ENCODE measurements at regions not wholly inside any gene's neighbourhood (a gene's known extent, or its start where the extent isn't known, plus 50 kb on each side); places are given as distances from the start of the nearest gene placed in this dataset.

- Histone ChIP-seq H3K79me2 (ENCODE audit: insufficient read depth, low read length) (no peaks in the 10 kb centered on the region), H3K9me3 (ENCODE audit: low read length) (no peaks in the 10 kb centered on the region), H2AFZ (ENCODE audit: low read length) (no peak overlapping the region), H3K36me3 (replicated peaks in 1 of 2; ENCODE audit: control insufficient read depth in 1 of 2, insufficient read depth in 2 of 2, low read length in 2 of 2) (no peaks in the 10 kb centered on the region), H3K27me3 (ENCODE audit: control insufficient read depth in 1 of 2, insufficient read depth in 2 of 2, low read length in 2 of 2) (peaks cover 0 to 13% of the 10 kb centered on the region in 2 experiments; a peak in 2 of 5 replicates), H4K20me1 (ENCODE audit: insufficient read depth, low read length) (no peaks in the 10 kb centered on the region), H3K4me3 (replicated peaks in 1 of 3; ENCODE audit: insufficient read depth in 1 of 3, low read depth in 2 of 3, low read length in 3 of 3) (no peak overlapping the region), H3K27ac (ENCODE audit: extremely low read length, insufficient read depth, low read length) (no peak overlapping the region), H3K4me2 (ENCODE audit: low read depth, low read length) (no peak overlapping the region), H3K9ac (ENCODE audit: insufficient read depth, low read depth, low read length) (no peak overlapping the region), H3K4me1 (ENCODE audit: insufficient read depth, low read length) (no peaks in the 10 kb centered on the region)
- intact Hi-C loops (cut with micrococcal nuclease; ENCODE audit: unreplicated experiment): loop anchor here (2.0 kb wide), 1 partner anchor 78 kb away; no protein-coding TSS in a partner anchor
- ChIA-PET CTCF (ENCODE audit: low intra/inter-chr PET ratio, low total read pairs) (interaction anchor here (1.0 to 1.1 kb wide), 2 partner anchors 320 to 470 kb away, joined by 3 read pairs; no protein-coding TSS in a partner anchor), POLR2A (no interaction called here)
- TF ChIP-seq ZBTB3 (CRISPR knock-in tag; IDR thresholded peaks at IDR 0.05; ENCODE audit: borderline replicate concordance, low read depth) (no peak), KAT7 (CRISPR knock-in tag; IDR thresholded peaks at IDR 0.05; ENCODE audit: borderline replicate concordance) (no peak), KLF12 (CRISPR knock-in tag; IDR thresholded peaks at IDR 0.05; ENCODE audit: borderline replicate concordance) (no peak), TEAD3 (CRISPR knock-in tag; optimal IDR thresholded peaks at IDR 0.05; ENCODE audit: borderline replicate concordance) (no peak), ZNF800 (CRISPR knock-in tag; IDR thresholded peaks at IDR 0.05) (no peak), CTCF (CRISPR knock-in tag; IDR thresholded peaks at IDR 0.05) (peak; percentile 51), STAG1 (CRISPR knock-in tag; IDR thresholded peaks at IDR 0.05) (peak; percentile 63), KIAA2018 (CRISPR knock-in tag; IDR thresholded peaks at IDR 0.05; ENCODE audit: borderline replicate concordance) (no peak), HES4 (CRISPR knock-in tag; IDR thresholded peaks at IDR 0.05; ENCODE audit: borderline replicate concordance) (no peak), ZNF577 (CRISPR knock-in tag; IDR thresholded peaks at IDR 0.05; ENCODE audit: borderline replicate concordance, low read depth) (no peak), RBAK (CRISPR knock-in tag; IDR thresholded peaks at IDR 0.05) (no peak), ZNF7 (CRISPR knock-in tag; IDR thresholded peaks at IDR 0.05) (no peak)
- no TSS peak for BruUV-seq (replicated peaks)
- FAIRE-seq (peak; percentile 51), DNase-seq (ENCODE audit: low spot score) (peak; percentile 27), ATAC-seq (peak; percentile 49; the same call in 1 of the 3 replicates)
- in situ Hi-C loops (cut with HindIII; ENCODE audit: extremely low pct_ligation_motif_present, low pct_unique_long_range_greater_than_20kb): no loop called here
- WGBS (ENCODE audit: low lambda C conversion rate): 5% methylated on average over 4 of the region's 4 CpGs
These were observed 261.8 kb upstream of the PSMD7 start for GRCh38 chr16:74034862-74035261.

Data from HepG2 (cell line).